DND-41 (cell line): ENCODE measurements at regions not wholly inside any gene's neighbourhood (a gene's known extent, or its start where the extent isn't known, plus 50 kb on each side); places are given as distances from the start of the nearest gene placed in this dataset.

Experiments used
- ATAC-seq: fragments of 200-7000 bp; cut with Tn5 transposase; 3 replicates; pipeline ENCODE4 v1.9.1; 2021; ENCODE audit warnings: low read depth; ENCODE audit not compliant: insufficient read depth
- DNase-seq: peaks from one replicate; pipeline ENCODE4 v3.0.0-alpha.2; 2020
- H2AFZ ChIP-seq: 2 replicates; pipeline ENCODE4 v1.6.0; 2012; ENCODE audit warnings: low read depth, low read length
- H3K27ac ChIP-seq: 2 replicates; pipeline ENCODE4 v1.5.1; 2012; ENCODE audit warnings: low read length, inconsistent platforms
- H3K27me3 ChIP-seq: fragments of 200-600 bp; sonication (generic); 2 replicates; pipeline ENCODE4 v1.6.0; 2012; ENCODE audit warnings: low read length, mild to moderate bottlenecking, inconsistent platforms; ENCODE audit not compliant: insufficient read depth, poor library complexity
- H3K36me3 ChIP-seq: 2 replicates; pipeline ENCODE4 v1.5.1; 2012; ENCODE audit warnings: low read length, inconsistent platforms; ENCODE audit not compliant: insufficient read depth
- H3K4me1 ChIP-seq: 2 replicates; pipeline ENCODE4 v1.5.1; 2012; ENCODE audit warnings: mild to moderate bottlenecking, low read length; ENCODE audit not compliant: insufficient read depth
- H3K4me2 ChIP-seq: 2 replicates; pipeline ENCODE4 v1.6.0; 2012; ENCODE audit warnings: mild to moderate bottlenecking, moderate library complexity, low read length, inconsistent platforms; ENCODE audit not compliant: insufficient read depth
- H3K4me3 ChIP-seq, 2 experiments: fragments of 200-600 bp in 1 of 2; shearing (Covaris generic) in 1 of 2; 2 replicates each; pipeline ENCODE4 v1.5.1; 2012 to 2016; ENCODE audit warnings: inconsistent platforms in 2 of 2, low read length in 2 of 2, mild to moderate bottlenecking in 2 of 2, low read depth in 1 of 2, moderate library complexity in 1 of 2
- H3K79me2 ChIP-seq: 2 replicates; pipeline ENCODE4 v1.6.0; 2012; ENCODE audit warnings: low read length, inconsistent platforms; ENCODE audit not compliant: insufficient read depth
- H3K9ac ChIP-seq: 2 replicates; pipeline ENCODE4 v1.6.0; 2012; ENCODE audit warnings: low read depth, mild to moderate bottlenecking, inconsistent platforms, low read length, moderate library complexity
- H3K9me3 ChIP-seq: 2 replicates; pipeline ENCODE4 v1.5.1; 2012; ENCODE audit warnings: low read length, moderate library complexity, mild to moderate bottlenecking, inconsistent platforms; ENCODE audit not compliant: insufficient read depth, severe bottlenecking
- H4K20me1 ChIP-seq: 2 replicates; pipeline ENCODE4 v1.6.0; 2012; ENCODE audit warnings: low read length; ENCODE audit not compliant: insufficient read depth
- CTCF ChIP-seq: IDR thresholded peaks from 2 replicates; pipeline ENCODE4 v1.5.1; 2012; ENCODE audit warnings: borderline replicate concordance, low read length, moderate library complexity, mild to moderate bottlenecking; ENCODE audit not compliant: poor library complexity, severe bottlenecking; ENCODE audit errors: extremely low read depth
- EZH2 ChIP-seq: IDR thresholded peaks from 3 replicates; pipeline ENCODE4 v1.6.1; 2012; ENCODE audit warnings: borderline replicate concordance, low read depth, mild to moderate bottlenecking, moderate library complexity, low read length, inconsistent platforms; ENCODE audit not compliant: severe bottlenecking

GRCh38 chr10:63929831-63930467, 408.7 kb downstream of the REEP3 start:
- Histone ChIP-seq H3K79me2 (no peaks in the 10 kb centered on the region), H2AFZ (no peak overlapping the region), H3K9ac (no peak overlapping the region), H4K20me1 (no peaks in the 10 kb centered on the region), H3K36me3 (no peaks in the 10 kb centered on the region), H3K27ac (no peak overlapping the region), H3K4me1 (no peaks in the 10 kb centered on the region), H3K4me3 (no peak overlapping the region), H3K4me2 (no peak overlapping the region), H3K9me3 (no peaks in the 10 kb centered on the region), H3K27me3 (no peaks in the 10 kb centered on the region)
- ATAC-seq (no peak), DNase-seq (no peak)
- TF ChIP-seq CTCF, result no peak
- TF ChIP-seq EZH2, result no peak

GRCh38 chr10:63930584-63930983, 409.4 kb downstream of the REEP3 start:
- H3K4me2 ChIP-seq, result no peak overlapping the region
- no peaks in the 10 kb centered on the region for H3K79me2 ChIP-seq
- no peaks in the 10 kb centered on the region for H3K27me3 ChIP-seq
- H3K9me3 ChIP-seq, result no peaks in the 10 kb centered on the region
- DNase-seq (no peak), ATAC-seq (no peak)
- H3K27ac ChIP-seq, result no peak overlapping the region
- TF ChIP-seq CTCF (no peak), EZH2 (no peak)
- no peaks in the 10 kb centered on the region for H4K20me1 ChIP-seq
- H3K9ac ChIP-seq, result no peak overlapping the region
- H2AFZ ChIP-seq, result no peak overlapping the region
- no peak overlapping the region for H3K4me3 ChIP-seq
- H3K36me3 ChIP-seq, result no peaks in the 10 kb centered on the region
- no peaks in the 10 kb centered on the region for H3K4me1 ChIP-seq

- H3K4me3 ChIP-seq, result no peak overlapping the region
- no peak for DNase-seq
- no peak for TF ChIP-seq EZH2
- TF ChIP-seq CTCF, result peak; percentile 12
- H4K20me1 ChIP-seq, result no peaks in the 10 kb centered on the region
- H2AFZ ChIP-seq, result no peak overlapping the region
- no peak overlapping the region for H3K9ac ChIP-seq
- H3K4me1 ChIP-seq, result no peaks in the 10 kb centered on the region
- H3K36me3 ChIP-seq, result no peaks in the 10 kb centered on the region
- H3K9me3 ChIP-seq, result no peaks in the 10 kb centered on the region
- no peaks in the 10 kb centered on the region for H3K79me2 ChIP-seq
- no peak overlapping the region for H3K27ac ChIP-seq
- H3K27me3 ChIP-seq, result no peaks in the 10 kb centered on the region
- ATAC-seq, result no peak
- H3K4me2 ChIP-seq, result no peak overlapping the region
Measured at GRCh38 chr10:63935705-63936104, 414.5 kb downstream of the REEP3 start.
